A549 (cell line): ENCODE measurements at regions not wholly inside any gene's neighbourhood (a gene's known extent, or its start where the extent isn't known, plus 50 kb on each side); places are given as distances from the start of the nearest gene placed in this dataset.

Experiments
- CHD2 ChIP-seq: fragments of 150-350 bp; IDR thresholded peaks from 2 replicates; pipeline ENCODE4 v1.6.1; 2014; ENCODE audit warnings: low read length; ENCODE audit not compliant: partially characterized antibody
- CHD4 ChIP-seq: fragments of 200-600 bp; sonication (generic); IDR thresholded peaks from 2 replicates; pipeline ENCODE4 v1.6.1; 2016; ENCODE audit warnings: antibody characterized with exemption, mild to moderate bottlenecking, borderline replicate concordance
- CTCF ChIP-seq: fragments of >200 bp; sonication (Bioruptor Twin); formaldehyde crosslinking; IDR thresholded peaks from 3 replicates; pipeline ENCODE4 v1.5.1; 2016
- EP300 ChIP-seq, 2 experiments: fragments of >200 bp; sonication (Bioruptor Twin); formaldehyde crosslinking; IDR thresholded peaks; 2 replicates in 1 of 2; 3 replicates in 1 of 2; pipeline ENCODE4 v1.6.1; 2016 to 2017
- NPAS2 ChIP-seq: fragments of 250-450 bp; sonication (Bioruptor Pico); IDR thresholded peaks from 2 replicates; pipeline ENCODE4 v1.8.0; 2022; ENCODE audit warnings: mild to moderate bottlenecking, moderate library complexity, borderline replicate concordance
- RAD21 ChIP-seq, 2 experiments: fragments of >200 bp in 1 of 2; sonication (Bioruptor Twin) in 1 of 2; formaldehyde crosslinking in 1 of 2; IDR thresholded peaks in 1 of 2; conservative IDR thresholded peaks in 1 of 2; 2 replicates in 1 of 2; 3 replicates in 1 of 2; pipeline ENCODE4 v1.6.1; 2012 to 2018; ENCODE audit warnings: inconsistent platforms in 1 of 2
- RARB ChIP-seq: fragments of 250-450 bp; sonication (Bioruptor Pico); IDR thresholded peaks from 2 replicates; pipeline ENCODE4 v1.8.0; 2021; ENCODE audit warnings: mild to moderate bottlenecking, moderate library complexity

- no peak for TF ChIP-seq RAD21 (conservative IDR thresholded peaks at IDR 0.05 in 1 of 2, IDR thresholded peaks at IDR 0.05 in 1 of 2)
- no peak for TF ChIP-seq CHD4
- no peak for TF ChIP-seq CTCF
- no peak for TF ChIP-seq CHD2
- TF ChIP-seq NPAS2 = no peak
- no peak for TF ChIP-seq RARB (CRISPR knock-in tag)
- no peak for TF ChIP-seq EP300 (IDR thresholded peaks at IDR 0.05)
Measured at GRCh38 chr10:4658777-4659176, 167.2 kb upstream of the AKR1E2 start.
